MCF 10A (cell line): ENCODE measurements at regions not wholly inside any gene's neighbourhood (a gene's known extent, or its start where the extent isn't known, plus 50 kb on each side); places are given as distances from the start of the nearest gene placed in this dataset.
A peak's percentile ranks its signal among the peaks of the same experiment; 100 is the strongest.

Experiments
- BruUV-seq: library from RNA; stranded (reverse); fragments of 400-500 nt; replicated peaks from 2 replicates; lab custom pipeline; 2021; lab: Mats Ljungman, UMichigan
- CTCF ChIA-PET: fragments of 300-600 bp; sonication (Branson Sonifier 250); formaldehyde crosslinking; extraction: SDS; loops from one replicate; lab custom pipeline; 2021; ENCODE audit warnings: antibody characterized with exemption, inconsistent platforms; lab: Yijun Ruan, JAX
- POLR2A ChIA-PET: fragments of 300-600, 350-650 bp; sonication (Branson Sonifier 250); formaldehyde crosslinking; extraction: SDS; loops from one replicate; lab custom pipeline; 2020; ENCODE audit warnings: antibody characterized with exemption, inconsistent platforms; lab: Yijun Ruan, JAX
- DNase-seq: peaks from one replicate; pipeline ENCODE4 v3.0.0-alpha.2; 2018; ENCODE audit not compliant: unreplicated experiment
- H3K27ac Mint-ChIP-seq: one replicate; pipeline ENCODE4 v1.8.0; 2022; ENCODE audit warnings: mild to moderate bottlenecking, low read depth, mixed read lengths; ENCODE audit not compliant: unreplicated experiment
- H3K27me3 Mint-ChIP-seq: one replicate; pipeline ENCODE4 v1.8.0; 2022; ENCODE audit warnings: mixed read lengths; ENCODE audit not compliant: insufficient read depth, unreplicated experiment
- H3K36me3 Mint-ChIP-seq: one replicate; pipeline ENCODE4 v1.8.0; 2022; ENCODE audit warnings: mild to moderate bottlenecking, moderate library complexity, mixed read lengths; ENCODE audit not compliant: insufficient read depth, unreplicated experiment
- H3K4me1 Mint-ChIP-seq: one replicate; pipeline ENCODE4 v1.8.0; 2022; ENCODE audit warnings: mixed read lengths; ENCODE audit not compliant: insufficient read depth, unreplicated experiment
- H3K4me3 Mint-ChIP-seq: one replicate; pipeline ENCODE4 v1.8.0; 2022; ENCODE audit warnings: mild to moderate bottlenecking, moderate library complexity, mixed read lengths; ENCODE audit not compliant: unreplicated experiment
- H3K9me3 Mint-ChIP-seq: one replicate; pipeline ENCODE4 v1.8.0; 2022; ENCODE audit warnings: mixed read lengths; ENCODE audit not compliant: unreplicated experiment
- CTCF ChIP-seq: fragments of 200-600 bp; IDR thresholded peaks from one replicate; pipeline ENCODE4 v1.8.0; 2022; ENCODE audit warnings: antibody characterized with exemption, mild to moderate bottlenecking; ENCODE audit not compliant: unreplicated experiment
- intact Hi-C: fragments of 100-400 bp; cut with micrococcal nuclease; formaldehyde crosslinking; loops from 2 replicates; pipeline ENCODE4 v1.14.1; 2022

DNA sequence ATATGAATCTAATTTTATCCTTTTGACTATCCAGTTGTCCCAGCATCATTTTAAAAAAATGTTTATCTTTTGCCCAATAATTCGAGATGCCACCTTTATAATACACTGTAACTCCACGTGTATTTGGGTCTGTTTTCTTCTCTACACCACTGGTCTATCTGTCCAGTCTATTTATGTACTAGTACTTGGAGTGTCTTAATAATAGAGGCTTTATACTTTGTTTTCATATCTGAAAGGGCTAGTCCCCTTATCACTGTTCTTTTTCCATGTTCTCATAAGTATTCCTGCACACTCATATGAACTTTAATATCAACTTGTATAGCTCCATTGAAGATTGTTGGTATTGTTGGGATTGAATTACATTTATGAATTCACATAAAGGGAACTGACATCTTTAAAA is 101.1 kb upstream of the RMP24 start:
- ChIA-PET POLR2A (interaction anchor here (0.7 to 1.6 kb wide), 2 partner anchors 9 to 752 kb away, joined by 3 to 5 read pairs; no protein-coding TSS in a partner anchor), CTCF (no interaction called here)
- no peaks in the 10 kb centered on the region for H3K36me3 Mint-ChIP-seq
- no peaks in the 10 kb centered on the region for H3K9me3 Mint-ChIP-seq
- TF ChIP-seq CTCF = no peak
- intact Hi-C loops = no loop called here
- no peak overlapping the region for H3K4me3 Mint-ChIP-seq
- peaks cover 21% of the 10 kb centered on the region for H3K27me3 Mint-ChIP-seq
- H3K4me1 Mint-ChIP-seq = no peaks in the 10 kb centered on the region
- no peak overlapping the region for H3K27ac Mint-ChIP-seq
- BruUV-seq = no TSS peak
- DNase-seq = no peak

- no peak for TF ChIP-seq CTCF
- no peaks in the 10 kb centered on the region for H3K9me3 Mint-ChIP-seq
- peak; percentile 79 for DNase-seq
- intact Hi-C loops = no loop called here
- no TSS peak for BruUV-seq
- no peaks in the 10 kb centered on the region for H3K36me3 Mint-ChIP-seq
- H3K27me3 Mint-ChIP-seq = peaks cover 10% of the 10 kb centered on the region
- no peak overlapping the region for H3K4me3 Mint-ChIP-seq
- H3K27ac Mint-ChIP-seq = peak overlapping the region; percentile 14
- CTCF ChIA-PET = interaction anchor here (0.6 to 1.1 kb wide), 3 partner anchors 21 to 119 kb away, joined by 3 to 4 read pairs (median 3); no protein-coding TSS in a partner anchor
- H3K4me1 Mint-ChIP-seq = no peaks in the 10 kb centered on the region
- POLR2A ChIA-PET = interaction anchor here (0.5 to 1.1 kb wide), 3 partner anchors 14 to 147 kb away, joined by 3 to 5 read pairs (median 3); no protein-coding TSS in a partner anchor
These were observed 96.9 kb upstream of the RMP24 start for GRCh38 chr18:35875566-35875965.

DNA sequence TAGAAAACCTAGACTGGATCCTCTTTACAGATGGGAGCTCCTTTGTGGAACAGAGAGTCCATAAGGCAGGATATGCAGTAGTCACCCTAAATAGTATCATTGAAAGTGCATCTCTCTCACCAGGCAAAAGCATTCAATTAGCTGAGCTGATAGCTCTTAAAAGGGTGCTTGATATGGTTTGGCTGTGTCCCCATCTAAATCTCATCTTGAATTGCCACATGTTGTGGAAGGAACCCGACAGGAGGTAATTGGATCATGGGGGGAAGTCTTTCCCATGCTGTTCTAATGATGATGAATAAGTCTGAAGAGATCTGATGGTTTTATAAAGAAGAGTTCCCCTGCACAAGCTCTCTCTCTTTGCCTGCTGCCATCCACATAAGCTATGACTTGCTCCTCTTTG is 96.2 kb upstream of the RMP24 start:
- Mint-ChIP-seq H3K27me3 (peaks cover 4% of the 10 kb centered on the region), H3K4me3 (no peak overlapping the region), H3K4me1 (no peaks in the 10 kb centered on the region), H3K36me3 (no peaks in the 10 kb centered on the region), H3K9me3 (no peaks in the 10 kb centered on the region), H3K27ac (no peak overlapping the region)
- BruUV-seq = no TSS peak
- no peak for TF ChIP-seq CTCF
- ChIA-PET POLR2A (interaction anchor here (0.8 to 1.1 kb wide), 2 partner anchors 15 to 96 kb away, joined by 3 to 5 read pairs; partner anchors contain the start of gene RMP24), CTCF (interaction anchor here (0.7 to 0.8 kb wide), 2 partner anchors 22 to 74 kb away, joined by 3 read pairs; no protein-coding TSS in a partner anchor)
- no peak for DNase-seq
- intact Hi-C loops = no loop called here

DNA sequence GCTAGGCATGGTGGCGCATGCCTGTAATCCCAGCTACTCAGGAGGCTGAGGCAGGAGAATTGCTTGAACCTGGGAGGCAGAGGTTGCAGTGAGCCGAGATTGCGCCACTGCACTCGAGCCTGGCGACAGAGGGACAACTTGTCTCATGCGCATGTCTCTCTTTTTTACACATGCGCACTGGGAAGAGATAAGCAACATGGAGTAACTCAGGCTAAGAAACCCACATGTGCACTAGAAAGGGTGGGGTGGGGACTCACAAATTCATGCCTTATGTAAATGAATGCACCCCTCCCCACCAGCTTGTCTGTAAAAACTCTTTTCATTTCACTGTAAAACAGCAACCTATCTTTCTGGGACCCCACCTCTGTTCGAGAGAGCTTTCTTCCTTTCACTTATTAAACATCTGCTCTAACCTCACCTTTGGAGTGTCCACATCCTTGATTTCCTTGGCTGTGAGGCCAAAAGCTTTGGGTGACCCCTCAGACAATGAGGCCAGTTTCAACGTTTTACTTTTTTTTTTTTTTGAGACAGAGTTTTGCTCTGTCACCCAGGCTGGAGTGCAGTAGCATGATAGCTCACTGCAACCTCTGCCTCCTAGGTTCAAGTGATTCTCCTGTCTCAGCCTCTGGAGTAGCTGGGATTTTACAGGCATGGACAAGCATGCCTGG is 91.6 kb upstream of the RMP24 start:
- no peaks in the 10 kb centered on the region for H3K4me1 Mint-ChIP-seq
- POLR2A ChIA-PET = no interaction called here
- no peaks in the 10 kb centered on the region for H3K27me3 Mint-ChIP-seq
- H3K9me3 Mint-ChIP-seq = no peaks in the 10 kb centered on the region
- H3K36me3 Mint-ChIP-seq = no peaks in the 10 kb centered on the region
- CTCF ChIA-PET = no interaction called here
- no peak for DNase-seq
- H3K4me3 Mint-ChIP-seq = no peak overlapping the region
- no peak for TF ChIP-seq CTCF
- no peak overlapping the region for H3K27ac Mint-ChIP-seq
- intact Hi-C loops = no loop called here
- BruUV-seq = no TSS peak
